Inflammatory macrophage treated with lipopolysaccharide for 1 hour (primary cell): ENCODE measurements at regions not wholly inside any gene's neighbourhood (a gene's known extent, or its start where the extent isn't known, plus 50 kb on each side); places are given as distances from the start of the nearest gene placed in this dataset.

Experiments used
- DNase-seq, 2 donors: peaks; one replicate each; pipeline ENCODE4 v3.0.0-alpha.2; 2020 to 2022

DNA sequence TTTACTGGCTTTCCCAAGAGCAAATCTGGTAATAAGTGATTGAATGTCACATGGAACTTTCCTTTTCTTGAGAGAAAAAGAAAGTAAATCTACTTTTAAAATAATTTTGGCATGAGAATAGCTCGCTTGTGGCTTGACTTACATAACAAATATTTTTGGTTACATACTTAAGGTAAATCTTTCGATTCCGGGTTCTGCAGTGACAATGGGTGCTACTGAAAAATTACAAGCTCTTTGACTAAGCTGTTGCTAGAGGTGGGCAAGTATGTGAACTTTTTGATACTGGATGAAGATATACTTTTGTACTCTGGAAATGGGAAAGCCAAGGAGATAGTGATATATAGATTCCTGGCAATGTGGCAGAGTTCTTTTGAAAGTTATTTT lies 51.9 kb upstream of the OTOL1 start:
- no peak for DNase-seq

DNA sequence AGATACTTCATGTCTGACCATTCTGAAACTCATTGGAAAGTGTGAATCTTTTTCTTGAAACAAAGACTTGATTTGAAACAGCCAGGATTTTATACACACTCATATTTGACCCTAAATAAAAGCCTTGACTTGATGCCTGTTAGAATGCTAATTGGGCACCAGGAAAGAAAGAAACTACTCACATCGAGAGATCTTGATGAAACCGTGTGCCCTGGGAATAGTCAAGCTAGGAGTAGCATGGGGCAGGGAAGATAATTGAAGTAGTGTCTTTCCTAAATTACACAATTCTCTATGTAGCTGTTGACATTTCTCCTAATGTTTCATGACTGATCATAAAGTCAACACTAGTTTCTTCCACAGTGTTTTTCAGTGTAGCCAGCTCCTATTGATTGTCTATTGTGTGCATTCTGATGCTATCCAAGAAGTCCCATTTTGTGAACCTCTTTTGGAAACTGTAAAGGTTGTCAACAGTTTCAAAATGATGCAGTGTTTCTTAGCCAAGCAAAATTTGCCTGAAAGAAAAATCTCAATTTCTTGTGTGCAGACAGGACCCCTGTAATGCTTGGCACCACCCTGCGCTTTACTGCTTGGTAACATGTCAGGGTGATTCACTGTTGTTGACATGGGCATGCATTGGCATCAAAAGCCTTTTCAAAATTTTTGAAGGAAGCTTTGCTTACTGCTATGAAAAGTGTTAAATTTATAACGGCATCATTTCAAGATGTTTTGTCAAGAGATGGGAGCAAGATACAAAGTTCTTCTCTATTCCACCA lies 52.5 kb upstream of the OTOL1 start:
- DNase-seq, result no peak

DNA sequence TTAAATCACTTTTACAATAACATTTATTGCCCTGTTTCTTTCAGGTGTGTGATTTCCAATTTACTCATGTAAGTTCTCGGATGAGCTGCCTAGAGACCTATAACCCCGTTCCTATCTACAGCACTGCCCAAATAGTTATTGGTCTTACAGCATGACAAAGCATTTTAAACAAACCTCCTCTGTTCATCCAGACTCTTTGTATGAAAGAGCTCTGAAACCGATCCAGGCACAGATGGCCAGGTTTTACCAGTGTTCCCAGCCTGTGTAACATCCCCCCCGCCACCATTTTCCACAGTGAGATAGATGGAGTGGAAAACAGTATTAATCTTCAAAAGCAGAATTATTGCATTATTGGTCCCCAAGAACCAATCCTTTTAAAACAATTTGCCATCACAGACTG lies 59.0 kb upstream of the SPTSSB start:
- DNase-seq, result no peak

DNA sequence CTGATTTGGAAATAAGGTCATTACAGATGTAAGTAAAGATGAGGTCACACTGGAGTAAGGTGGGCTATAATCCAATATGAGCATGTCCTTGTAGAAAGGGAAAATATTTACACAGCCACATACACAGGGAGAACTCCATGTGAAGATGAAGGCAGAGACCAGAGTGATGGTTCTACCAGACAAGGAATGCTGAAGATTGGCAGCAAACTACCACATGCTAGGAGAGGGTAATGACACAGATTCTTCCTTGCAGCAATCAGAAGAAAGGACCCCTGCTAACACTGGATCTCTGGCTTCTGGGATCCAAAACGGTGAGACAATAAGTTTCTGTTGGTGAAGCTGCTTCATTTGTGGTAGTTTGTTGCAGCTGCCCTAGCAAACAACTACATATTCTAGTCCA lies 56.0 kb upstream of the SPTSSB start:
- DNase-seq, result no peak

DNA sequence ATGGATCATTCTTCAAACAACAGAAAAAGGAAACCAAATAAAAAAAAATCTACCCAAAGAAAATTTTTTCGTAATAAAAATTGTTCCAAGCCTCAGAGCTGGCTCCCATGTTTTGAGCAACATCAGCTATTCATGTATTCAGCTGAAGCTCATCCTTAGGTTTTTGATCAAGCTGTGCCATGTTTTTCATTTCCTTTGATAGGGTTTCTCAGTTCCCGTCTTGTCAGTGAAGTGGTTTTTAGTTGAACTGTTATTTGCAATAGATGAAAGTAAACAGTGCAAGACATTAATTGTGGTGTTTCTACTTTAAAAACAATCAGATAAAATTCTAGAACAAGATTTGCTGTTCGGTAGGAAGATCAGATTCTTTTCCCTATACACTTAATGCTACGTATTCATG lies 55.4 kb upstream of the SPTSSB start:
- DNase-seq, result no peak

DNA sequence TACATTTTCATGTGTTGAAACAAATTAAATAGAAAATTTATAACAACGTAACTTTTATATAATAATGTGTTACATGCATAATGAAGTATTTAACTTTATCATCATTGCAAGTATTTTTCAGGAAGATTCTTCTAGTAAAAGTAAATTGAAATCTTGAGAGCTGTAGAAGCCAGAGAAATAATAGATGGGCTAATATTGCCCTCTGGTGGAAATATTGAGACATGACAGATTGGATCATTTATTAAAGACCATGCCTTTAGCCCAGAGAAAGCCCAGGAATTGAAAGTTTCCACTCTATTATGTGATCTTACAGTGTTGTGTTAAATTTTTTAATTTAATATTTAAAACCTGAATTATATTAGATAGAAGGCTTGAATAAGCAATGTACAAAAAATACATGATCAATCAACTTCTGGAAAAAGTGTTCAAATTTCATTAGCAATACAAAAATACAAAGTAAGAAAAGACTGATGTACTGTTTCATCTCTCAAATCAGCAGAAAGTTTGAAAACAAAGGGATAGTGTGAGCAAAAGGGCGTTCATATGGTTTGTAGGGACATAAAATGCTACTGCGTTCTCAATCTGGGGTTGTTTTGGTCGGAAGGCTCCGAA lies 52.7 kb upstream of the SPTSSB start:
- DNase-seq, result peak; percentile 23 to 70

DNA sequence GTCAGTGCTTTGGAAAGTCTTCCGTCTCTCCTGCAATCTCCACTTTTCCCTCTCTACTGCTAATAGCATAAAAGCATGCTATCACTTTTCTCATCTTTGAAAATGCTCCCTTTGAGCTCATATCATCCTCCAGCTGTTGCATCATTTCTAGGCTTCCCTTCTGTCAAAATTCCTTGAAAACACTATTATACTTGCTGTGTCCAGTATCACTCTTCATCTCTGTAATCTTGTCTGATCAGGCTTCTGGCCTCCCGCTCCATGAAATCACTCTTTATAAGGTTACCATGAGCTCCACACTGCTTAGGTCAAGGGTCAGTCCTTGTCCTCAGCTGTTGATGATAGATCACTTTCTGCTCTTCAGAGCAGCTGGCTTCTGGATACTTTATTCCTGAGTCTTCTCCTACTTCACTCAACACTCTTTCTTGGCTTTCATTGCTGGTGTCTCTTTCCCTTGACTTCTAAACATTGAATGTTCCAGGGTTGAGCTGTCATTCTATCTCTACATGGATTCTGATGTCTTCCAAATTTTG lies 50.9 kb upstream of the SPTSSB start:
- DNase-seq, result no peak
